HFFc6 (cell line): ENCODE measurements at regions not wholly inside any gene's neighbourhood (a gene's known extent, or its start where the extent isn't known, plus 50 kb on each side); places are given as distances from the start of the nearest gene placed in this dataset.

Source experiments
- DNase-seq: peaks from one replicate; pipeline ENCODE4 v3.0.0-alpha.2; 2018
- H3K27ac Mint-ChIP-seq: 2 replicates; pipeline ENCODE4 v1.8.0; 2020; ENCODE audit warnings: mild to moderate bottlenecking, mixed read lengths
- H3K27me3 Mint-ChIP-seq: 2 replicates; pipeline ENCODE4 v1.8.0; 2021; ENCODE audit warnings: mild to moderate bottlenecking, moderate library complexity, mixed read lengths; ENCODE audit not compliant: insufficient read depth
- H3K36me3 Mint-ChIP-seq: 2 replicates; pipeline ENCODE4 v1.8.0; 2021; ENCODE audit warnings: low read depth, mixed read lengths
- H3K4me1 Mint-ChIP-seq: 2 replicates; pipeline ENCODE4 v1.8.0; 2020; ENCODE audit warnings: low read depth, mixed read lengths
- H3K4me3 Mint-ChIP-seq: 2 replicates; pipeline ENCODE4 v1.8.0; 2020; ENCODE audit warnings: mild to moderate bottlenecking, moderate library complexity, mixed read lengths
- H3K9me3 Mint-ChIP-seq: 2 replicates; pipeline ENCODE4 v1.8.0; 2020; ENCODE audit warnings: mild to moderate bottlenecking, mixed read lengths
- CTCF ChIP-seq: fragments of 200-600 bp; sonication (generic); IDR thresholded peaks from 2 replicates; pipeline ENCODE4 v1.5.0; 2021; ENCODE audit warnings: antibody characterized with exemption, mild to moderate bottlenecking

GRCh38 chr5:69000216-69000919 lies 93.4 kb upstream of the SLC30A5 start:
- no peak for DNase-seq
- peaks cover 24% of the 10 kb centered on the region for H3K4me1 Mint-ChIP-seq
- H3K36me3 Mint-ChIP-seq = no peaks in the 10 kb centered on the region
- no peak overlapping the region for H3K27ac Mint-ChIP-seq
- H3K4me3 Mint-ChIP-seq = no peak overlapping the region
- TF ChIP-seq CTCF = no peak
- H3K9me3 Mint-ChIP-seq = no peaks in the 10 kb centered on the region
- 0 out of 2 replicates have a peak, but pooled peaks cover 2% of the 10 kb centered on the region for H3K27me3 Mint-ChIP-seq

- Mint-ChIP-seq H3K27ac (no peak overlapping the region), H3K9me3 (no peaks in the 10 kb centered on the region), H3K36me3 (no peaks in the 10 kb centered on the region), H3K4me3 (no peak overlapping the region), H3K4me1 (peaks cover 18% of the 10 kb centered on the region), H3K27me3 (peaks cover 2% of the 10 kb centered on the region; the same call in 1 of the 2 replicates)
- no peak for TF ChIP-seq CTCF
- no peak for DNase-seq
Observed at GRCh38 chr5:69000949-69001348, 92.9 kb upstream of the SLC30A5 start.

GRCh38 chr5:69001627-69002026 lies 92.2 kb upstream of the SLC30A5 start:
- Mint-ChIP-seq H3K27me3 (peaks cover 2% of the 10 kb centered on the region; the same call in 1 of the 2 replicates), H3K27ac (no peak overlapping the region), H3K36me3 (no peaks in the 10 kb centered on the region), H3K4me3 (no peak overlapping the region), H3K9me3 (no peaks in the 10 kb centered on the region), H3K4me1 (peaks cover 15% of the 10 kb centered on the region)
- TF ChIP-seq CTCF = no peak
- no peak for DNase-seq

GRCh38 chr5:69004127-69004526 lies 89.7 kb upstream of the SLC30A5 start:
- Mint-ChIP-seq H3K9me3 (no peaks in the 10 kb centered on the region), H3K27me3 (no peaks in the 10 kb centered on the region; the same call in none of the 2 replicates), H3K4me1 (peaks cover 10% of the 10 kb centered on the region), H3K27ac (no peak overlapping the region), H3K4me3 (no peak overlapping the region), H3K36me3 (no peaks in the 10 kb centered on the region)
- no peak for DNase-seq
- no peak for TF ChIP-seq CTCF

- DNase-seq = no peak
- Mint-ChIP-seq H3K9me3 (no peaks in the 10 kb centered on the region), H3K27me3 (no peaks in the 10 kb centered on the region; the same call in none of the 2 replicates), H3K27ac (no peak overlapping the region), H3K4me3 (no peak overlapping the region), H3K4me1 (peaks cover 6% of the 10 kb centered on the region; the same call in 1 of the 2 replicates), H3K36me3 (no peaks in the 10 kb centered on the region)
- TF ChIP-seq CTCF = no peak
Observed at GRCh38 chr5:69004676-69005075, 89.1 kb upstream of the SLC30A5 start.
